Peyer's patch (tissue), 4 donors: ENCODE measurements at regions not wholly inside any gene's neighbourhood (a gene's known extent, or its start where the extent isn't known, plus 50 kb on each side); places are given as distances from the start of the nearest gene placed in this dataset.

Experiments used
- DNase-seq, 3 donors: peaks; one replicate each; pipeline ENCODE4 v3.0.0-alpha.2; 2017 to 2019
- H3K27ac ChIP-seq, 4 donors: fragments of 200-600 bp; sonication (generic); one replicate each; pipeline ENCODE4 v1.5.1; 2016 to 2019
- H3K27me3 ChIP-seq, 2 donors: fragments of 200-600 bp; sonication (generic); one replicate each; pipeline ENCODE4 v1.5.1; 2019
- H3K36me3 ChIP-seq, 3 donors: fragments of 200-600 bp; sonication (generic); one replicate each; pipeline ENCODE4 v1.5.1; 2016 to 2019
- H3K4me1 ChIP-seq, 4 donors: fragments of 200-600 bp; sonication (generic); one replicate each; pipeline ENCODE4 v1.5.1; 2016 to 2019
- H3K4me3 ChIP-seq, 4 donors: fragments of 200-600 bp; sonication (generic); 1 replicate in 3 of 4; 2 replicates in 1 of 4; pipeline ENCODE4 v1.5.1; 2016 to 2019; ENCODE audit warnings: mild to moderate bottlenecking in 1 of 4
- H3K9me3 ChIP-seq, 4 donors: fragments of 200-600 bp; sonication (generic); one replicate each; pipeline ENCODE4 v1.5.1; 2016 to 2019; ENCODE audit warnings: mild to moderate bottlenecking in 1 of 4
- CTCF ChIP-seq, 6 experiments: fragments of 450-650 bp in 4 of 6; fragments of 200-600 bp in 2 of 6; sonication (generic) in 1 of 6; IDR thresholded peaks; one replicate each; pipeline ENCODE4 v1.5.1; 2017 to 2019; ENCODE audit warnings: antibody characterized with exemption in 6 of 6, mild to moderate bottlenecking in 3 of 6, moderate library complexity in 1 of 6
- POLR2A ChIP-seq, 2 donors: fragments of 450-650 bp; IDR thresholded peaks; one replicate each; pipeline ENCODE4 v1.5.1; 2017; ENCODE audit warnings: antibody characterized with exemption in 2 of 2, mild to moderate bottlenecking in 2 of 2, moderate library complexity in 2 of 2

- no peak for DNase-seq
- TF ChIP-seq POLR2A (IDR thresholded peaks at IDR 0.05) (no peak), CTCF (IDR thresholded peaks at IDR 0.05) (no peak)
- Histone ChIP-seq H3K27ac (no peak overlapping the region), H3K36me3 (no peaks in the 10 kb centered on the region), H3K9me3 (no peaks in the 10 kb centered on the region), H3K27me3 (no peaks in the 10 kb centered on the region), H3K4me1 (peaks cover 0 to 5% (median 0%) of the 10 kb centered on the region in 4 donors), H3K4me3 (no peak overlapping the region)
These were observed 121.7 kb upstream of the WWC1 start for GRCh38 chr5:168169791-168170190.

- no peak overlapping the region for H3K4me3 ChIP-seq
- H3K36me3 ChIP-seq: no peaks in the 10 kb centered on the region
- no peaks in the 10 kb centered on the region for H3K27me3 ChIP-seq
- no peaks in the 10 kb centered on the region for H3K4me1 ChIP-seq
- H3K9me3 ChIP-seq: no peaks in the 10 kb centered on the region
- DNase-seq: no peak
- TF ChIP-seq POLR2A (IDR thresholded peaks at IDR 0.05) (no peak), CTCF (IDR thresholded peaks at IDR 0.05) (no peak)
- no peak overlapping the region for H3K27ac ChIP-seq
These were observed 119.3 kb upstream of the WWC1 start for GRCh38 chr5:168171901-168172759.

- Histone ChIP-seq H3K27me3 (no peaks in the 10 kb centered on the region), H3K4me1 (no peaks in the 10 kb centered on the region), H3K36me3 (no peaks in the 10 kb centered on the region), H3K9me3 (no peaks in the 10 kb centered on the region), H3K4me3 (no peak overlapping the region), H3K27ac (no peak overlapping the region)
- TF ChIP-seq CTCF (IDR thresholded peaks at IDR 0.05) (no peak), POLR2A (IDR thresholded peaks at IDR 0.05) (no peak)
- DNase-seq: no peak
These were observed 118.7 kb upstream of the WWC1 start for GRCh38 chr5:168172760-168173223.

GRCh38 chr5:168174376-168174775 lies 117.1 kb upstream of the WWC1 start:
- no peak for DNase-seq

GRCh38 chr5:168176251-168176650 lies 115.2 kb upstream of the WWC1 start:
- no peak overlapping the region for H3K4me3 ChIP-seq
- no peaks in the 10 kb centered on the region for H3K27me3 ChIP-seq
- H3K4me1 ChIP-seq: no peaks in the 10 kb centered on the region
- H3K36me3 ChIP-seq: no peaks in the 10 kb centered on the region
- H3K27ac ChIP-seq: no peak overlapping the region
- no peak for DNase-seq
- no peaks in the 10 kb centered on the region for H3K9me3 ChIP-seq
- TF ChIP-seq CTCF (IDR thresholded peaks at IDR 0.05) (no peak), POLR2A (IDR thresholded peaks at IDR 0.05) (no peak)

More at GRCh38 chr5:168174376-168174775, 117.1 kb upstream of the WWC1 start:
- Histone ChIP-seq H3K4me1 (no peaks in the 10 kb centered on the region), H3K9me3 (no peaks in the 10 kb centered on the region), H3K36me3 (no peaks in the 10 kb centered on the region), H3K4me3 (no peak overlapping the region), H3K27ac (no peak overlapping the region), H3K27me3 (no peaks in the 10 kb centered on the region)
- no peak for TF ChIP-seq POLR2A (IDR thresholded peaks at IDR 0.05)
- TF ChIP-seq CTCF (IDR thresholded peaks at IDR 0.05): no peak
